ENCODE measurements at regions not wholly inside any gene's neighbourhood (a gene's known extent, or its start where the extent isn't known, plus 50 kb on each side); places are given as distances from the start of the nearest gene placed in this dataset.

GRCh38 chr1:232470711-232471110, 159.2 kb downstream of the SIPA1L2 start:
- intact Hi-C loops (cut with DNase I): no loop called here
- peaks cover 0 to 4% of the 10 kb centered on the region in 2 donors for H3K36me3 ChIP-seq
- TF ChIP-seq POLR2A (IDR thresholded peaks at IDR 0.05) (no peak), CTCF (IDR thresholded peaks at IDR 0.05) (no peak), POLR2AphosphoS5 (IDR thresholded peaks at IDR 0.05; ENCODE audit: insufficient read depth in 1 of 2, low read depth in 1 of 2) (no peak)

GRCh38 chr1:232468249-232468648, 161.7 kb downstream of the SIPA1L2 start:
- TF ChIP-seq POLR2A (IDR thresholded peaks at IDR 0.05) (no peak), CTCF (IDR thresholded peaks at IDR 0.05) (no peak), POLR2AphosphoS5 (IDR thresholded peaks at IDR 0.05; ENCODE audit: insufficient read depth in 1 of 2, low read depth in 1 of 2) (no peak)
- Histone ChIP-seq H3K27me3 (no peaks in the 10 kb centered on the region), H3K27ac (no peak overlapping the region), H3K4me1 (peaks cover 7% of the 10 kb centered on the region), H3K4me3 (no peak overlapping the region), H3K36me3 (peaks cover 0 to 4% of the 10 kb centered on the region in 2 donors), H3K9me3 (no peaks in the 10 kb centered on the region)
- DNase-seq (ENCODE audit: extremely low spot score in 2 of 2): no peak
- intact Hi-C loops (cut with DNase I): no loop called here

More at GRCh38 chr1:232470711-232471110, 159.2 kb downstream of the SIPA1L2 start:
- H3K4me3 ChIP-seq: no peak overlapping the region
- H3K9me3 ChIP-seq: no peaks in the 10 kb centered on the region
- no peaks in the 10 kb centered on the region for H3K27me3 ChIP-seq
- no peak for DNase-seq (ENCODE audit: extremely low spot score in 2 of 2)
- H3K4me1 ChIP-seq: peaks cover 15% of the 10 kb centered on the region
- no peak overlapping the region for H3K27ac ChIP-seq

- H3K36me3 ChIP-seq: peaks cover 0 to 4% of the 10 kb centered on the region in 2 donors
- no peak for DNase-seq (ENCODE audit: extremely low spot score in 2 of 2)
- H3K27me3 ChIP-seq: no peaks in the 10 kb centered on the region
- no peaks in the 10 kb centered on the region for H3K9me3 ChIP-seq
- H3K4me1 ChIP-seq: no peaks in the 10 kb centered on the region
- no peak overlapping the region for H3K27ac ChIP-seq
- TF ChIP-seq POLR2AphosphoS5 (IDR thresholded peaks at IDR 0.05; ENCODE audit: insufficient read depth in 1 of 2, low read depth in 1 of 2): no peak
- TF ChIP-seq CTCF (IDR thresholded peaks at IDR 0.05): no peak
- no peak for TF ChIP-seq POLR2A (IDR thresholded peaks at IDR 0.05)
- intact Hi-C loops (cut with DNase I): no loop called here
- no peak overlapping the region for H3K4me3 ChIP-seq
Observed at GRCh38 chr1:232467073-232467760, 162.7 kb downstream of the SIPA1L2 start.

- H3K9me3 ChIP-seq: no peaks in the 10 kb centered on the region
- no peak overlapping the region for H3K4me3 ChIP-seq
- H3K27ac ChIP-seq: no peak overlapping the region
- peaks cover 0 to 4% of the 10 kb centered on the region in 2 donors for H3K36me3 ChIP-seq
- no peaks in the 10 kb centered on the region for H3K4me1 ChIP-seq
- DNase-seq (ENCODE audit: extremely low spot score in 2 of 2): no peak
- intact Hi-C loops (cut with DNase I): no loop called here
- H3K27me3 ChIP-seq: no peaks in the 10 kb centered on the region
- TF ChIP-seq POLR2A (IDR thresholded peaks at IDR 0.05): no peak
- TF ChIP-seq POLR2AphosphoS5 (IDR thresholded peaks at IDR 0.05; ENCODE audit: insufficient read depth in 1 of 2, low read depth in 1 of 2): no peak
- TF ChIP-seq CTCF (IDR thresholded peaks at IDR 0.05): no peak
Observed at GRCh38 chr1:232464325-232464724, 165.6 kb downstream of the SIPA1L2 start.

GRCh38 chr1:232463225-232463624, 166.7 kb downstream of the SIPA1L2 start:
- H3K9me3 ChIP-seq: no peaks in the 10 kb centered on the region
- peaks cover 0 to 4% of the 10 kb centered on the region in 2 donors for H3K36me3 ChIP-seq
- no peak overlapping the region for H3K4me3 ChIP-seq
- H3K4me1 ChIP-seq: no peaks in the 10 kb centered on the region
- TF ChIP-seq POLR2AphosphoS5 (IDR thresholded peaks at IDR 0.05; ENCODE audit: insufficient read depth in 1 of 2, low read depth in 1 of 2) (no peak), POLR2A (IDR thresholded peaks at IDR 0.05) (no peak), CTCF (IDR thresholded peaks at IDR 0.05) (no peak)
- no peak for DNase-seq (ENCODE audit: extremely low spot score in 2 of 2)
- no peaks in the 10 kb centered on the region for H3K27me3 ChIP-seq
- H3K27ac ChIP-seq: no peak overlapping the region
- intact Hi-C loops (cut with DNase I): no loop called here

Data from vagina (tissue), 2 donors.